NCI-H2107 (cell line): ENCODE measurements at regions not wholly inside any gene's neighbourhood (a gene's known extent, or its start where the extent isn't known, plus 50 kb on each side); places are given as distances from the start of the nearest gene placed in this dataset.
"Not testable (repeated sequence)": the region's sequence is repeated elsewhere in the genome, so short reads cannot be mapped to it uniquely, and the experiment has no call there.

Experiments used
- DNase-seq: peaks from one replicate; lab custom pipeline; 2025; lab: John Stamatoyannopoulos, UW

DNA sequence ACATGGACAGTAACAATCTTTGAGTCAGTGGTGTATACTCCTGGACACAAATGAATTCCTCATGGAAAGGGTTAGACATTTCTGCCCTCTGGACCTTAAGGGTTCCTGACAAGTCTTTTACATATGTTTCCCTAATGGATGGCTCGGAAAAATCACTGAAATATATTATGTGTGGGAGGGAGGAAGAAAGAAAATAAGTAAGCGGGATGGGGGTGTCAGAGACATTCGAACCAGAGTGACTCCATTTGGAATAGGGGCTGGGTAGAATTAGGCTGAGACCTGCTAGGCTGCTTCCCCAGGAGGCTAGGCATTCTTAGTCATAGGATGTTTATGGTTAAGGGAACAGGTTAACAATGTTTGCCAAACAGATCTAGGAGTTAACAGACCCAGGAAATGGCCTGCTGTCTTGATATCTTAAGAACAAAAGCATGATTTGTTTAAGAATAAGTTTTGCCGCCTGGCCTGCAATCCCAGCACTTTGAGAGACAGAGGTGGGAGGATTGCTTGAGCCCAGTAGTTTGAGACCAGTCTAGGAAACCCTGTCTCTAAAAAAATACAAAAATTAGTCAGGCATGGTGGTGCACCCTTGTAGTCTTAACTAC lies 1241.7 kb downstream of the TYW1 start:
- no peak for DNase-seq

DNA sequence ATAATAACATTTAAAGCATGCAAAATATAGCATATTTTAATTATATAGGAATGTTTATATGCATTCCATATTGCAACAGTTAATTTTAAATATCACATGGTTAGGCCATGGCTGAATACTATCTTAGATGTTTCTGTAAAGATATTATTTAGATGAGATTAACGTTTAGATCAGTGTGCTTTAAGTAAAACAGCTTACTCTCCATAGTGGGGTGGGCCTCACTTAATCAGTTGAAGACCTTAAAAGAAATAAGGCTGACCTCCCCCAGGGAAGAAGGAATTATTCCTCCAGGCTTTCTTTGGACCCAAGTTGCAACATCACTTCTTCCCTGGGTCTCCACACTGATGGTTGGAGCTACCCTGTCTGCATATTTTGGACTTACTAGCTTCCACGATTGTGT lies 1246.5 kb downstream of the TYW1 start:
- no peak for DNase-seq

DNA sequence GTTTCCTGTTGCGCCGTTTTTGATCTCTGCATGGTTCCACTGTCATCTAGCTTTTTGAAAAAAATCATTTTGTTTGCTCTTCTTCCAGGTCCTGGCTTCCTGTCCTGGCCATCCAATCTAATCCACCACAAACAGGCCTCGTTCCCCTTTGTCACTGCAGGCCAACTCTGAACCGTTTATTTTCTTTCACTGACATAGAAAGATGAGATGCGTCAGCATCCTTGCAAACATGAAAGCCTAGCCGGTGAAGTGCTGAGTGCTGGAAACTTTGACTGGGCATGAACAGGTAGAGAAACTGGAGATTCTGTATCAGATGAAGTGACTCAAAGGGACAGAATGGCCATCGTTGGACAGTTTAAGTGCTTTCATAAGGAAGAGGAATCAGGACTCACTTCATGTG lies 1247.8 kb downstream of the TYW1 start:
- DNase-seq: no peak

DNA sequence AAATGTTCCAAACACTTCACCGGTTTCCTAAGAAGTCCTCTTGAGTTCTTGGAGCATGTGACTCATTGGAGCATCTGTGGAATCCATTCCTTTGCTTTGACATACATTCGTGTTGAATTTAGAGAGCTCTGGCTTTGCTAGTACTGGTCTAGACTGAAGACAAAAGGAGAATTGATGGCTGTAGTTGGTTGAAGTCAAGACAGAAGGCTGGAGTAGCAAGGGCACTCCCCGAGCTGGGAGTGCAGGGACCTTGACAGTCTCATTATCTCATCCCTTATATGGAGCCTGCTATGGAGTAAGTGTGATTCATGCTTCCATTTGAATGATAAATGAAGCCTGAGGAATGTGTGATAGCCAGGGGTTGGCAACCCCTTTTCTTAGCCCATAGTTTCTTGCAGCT lies 1249.1 kb downstream of the TYW1 start:
- DNase-seq: no peak

DNA sequence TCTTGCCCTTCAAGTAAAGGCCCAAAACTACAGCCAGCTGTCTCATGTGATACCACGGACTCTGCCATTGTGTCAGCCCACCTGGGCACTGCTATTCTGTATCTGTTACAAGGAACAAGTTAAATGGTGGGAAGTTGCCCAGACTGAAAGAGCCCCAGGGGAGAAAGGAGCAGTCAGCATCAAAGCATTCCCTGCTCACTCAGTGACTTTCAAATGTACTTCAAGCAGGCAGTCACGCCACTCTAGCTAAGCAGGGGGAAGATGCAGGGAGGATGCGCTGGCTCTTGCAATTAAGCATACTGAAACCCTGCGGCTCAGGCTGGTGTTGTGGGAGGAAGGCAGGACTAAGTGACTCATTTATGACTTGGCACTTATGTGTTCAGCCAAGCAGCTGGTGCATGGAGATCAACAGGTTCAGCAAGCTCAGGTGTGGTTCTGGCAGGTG lies 1249.6 kb downstream of the TYW1 start:
- peak; percentile 18 for DNase-seq

DNA sequence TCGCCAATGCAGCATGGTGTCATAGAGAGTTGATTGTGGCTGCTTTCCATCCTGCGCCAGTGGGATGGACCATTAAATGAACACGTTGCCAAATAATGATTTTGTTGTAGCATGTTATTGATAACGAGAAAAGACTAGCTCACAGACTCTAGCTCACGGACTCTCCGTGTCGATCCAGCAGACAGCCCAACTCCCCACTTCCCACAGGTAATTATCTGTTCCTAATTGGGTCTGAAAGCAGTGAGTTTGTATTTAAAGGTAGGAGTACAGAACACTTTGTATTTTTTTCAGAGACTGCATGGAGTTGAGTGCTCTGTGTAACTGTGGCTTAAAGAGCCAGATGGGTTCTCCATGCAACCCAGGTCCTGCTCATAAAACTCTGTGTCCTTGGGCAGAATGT lies 1250.5 kb downstream of the TYW1 start:
- no peak for DNase-seq

DNA sequence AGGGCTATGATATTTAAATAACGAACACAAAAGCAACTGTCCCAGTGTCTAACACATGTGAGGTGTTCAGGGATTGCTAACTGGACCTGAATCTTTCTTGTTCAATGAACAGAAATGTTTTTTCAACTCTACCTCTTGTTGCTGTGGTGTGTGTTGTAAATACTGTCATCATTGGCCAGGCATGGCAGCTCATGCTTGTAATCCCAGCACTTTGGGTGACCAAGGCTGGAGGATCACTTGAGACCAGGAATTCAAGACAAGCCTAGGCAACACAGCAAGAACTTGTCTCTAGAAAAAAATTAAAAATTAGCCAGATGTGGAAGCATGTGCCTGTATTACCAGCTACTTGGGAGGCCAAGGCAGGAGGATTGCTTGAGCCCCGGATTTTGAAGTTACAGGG lies 1250.9 kb downstream of the TYW1 start:
- DNase-seq: no peak

DNA sequence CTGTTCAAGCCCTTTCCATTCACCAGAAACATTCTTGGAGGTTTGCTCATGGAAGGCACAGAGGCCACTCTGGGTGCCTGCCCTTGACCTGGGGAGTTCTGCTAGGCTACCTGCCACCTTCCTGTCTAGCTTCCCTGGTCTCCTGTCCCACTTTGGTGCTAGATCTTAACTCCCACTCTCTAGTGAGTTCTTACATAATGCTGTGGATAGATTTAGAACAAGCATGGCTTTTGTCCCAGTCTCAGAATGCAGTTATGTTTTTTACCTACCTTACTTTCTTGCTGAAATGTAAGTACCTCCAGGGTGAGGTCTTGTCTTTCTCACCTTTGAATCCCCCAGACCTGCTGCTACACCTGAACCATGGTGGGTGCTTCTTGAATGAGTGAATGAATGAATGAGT lies 1252.3 kb downstream of the TYW1 start:
- DNase-seq: no peak

DNA sequence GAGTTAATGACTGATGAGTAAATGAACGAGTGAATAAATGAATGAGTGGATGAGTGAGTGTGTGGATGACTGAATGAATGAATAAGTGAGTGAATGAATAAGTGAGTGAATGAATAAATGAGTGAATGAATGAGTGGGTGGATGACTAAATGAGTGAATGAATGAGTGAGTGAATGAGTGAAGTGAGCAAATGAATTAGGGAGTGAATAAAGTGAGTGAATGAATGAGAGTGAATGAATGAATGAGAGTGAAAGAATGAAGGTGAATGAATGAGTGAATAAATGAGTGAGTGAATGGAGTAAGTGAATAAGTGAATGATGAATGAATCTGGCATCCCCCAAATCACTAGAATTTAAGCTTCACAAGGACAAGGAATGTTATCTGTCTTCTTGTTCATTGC lies 1253.0 kb downstream of the TYW1 start:
- DNase-seq: no peak

DNA sequence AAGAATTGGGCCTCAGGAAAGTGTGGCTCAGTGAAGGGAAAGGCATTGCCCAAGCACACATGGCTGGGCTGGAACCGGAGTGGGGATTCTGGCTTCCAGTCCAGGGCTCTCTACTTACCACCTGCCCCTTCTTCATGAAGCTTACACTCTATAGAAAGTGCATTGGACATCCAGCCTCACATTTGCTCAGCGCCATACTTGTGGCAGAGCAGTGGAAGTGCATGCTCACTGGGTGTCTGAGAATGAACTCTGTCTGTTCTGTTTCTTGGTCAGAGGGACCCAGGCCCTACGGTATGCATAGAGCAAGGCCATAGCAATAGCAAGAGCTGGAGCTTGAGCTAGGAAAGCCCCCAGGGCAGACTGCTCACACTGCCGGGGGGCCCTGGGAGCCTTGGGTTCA lies 1253.5 kb downstream of the TYW1 start:
- no peak for DNase-seq

DNA sequence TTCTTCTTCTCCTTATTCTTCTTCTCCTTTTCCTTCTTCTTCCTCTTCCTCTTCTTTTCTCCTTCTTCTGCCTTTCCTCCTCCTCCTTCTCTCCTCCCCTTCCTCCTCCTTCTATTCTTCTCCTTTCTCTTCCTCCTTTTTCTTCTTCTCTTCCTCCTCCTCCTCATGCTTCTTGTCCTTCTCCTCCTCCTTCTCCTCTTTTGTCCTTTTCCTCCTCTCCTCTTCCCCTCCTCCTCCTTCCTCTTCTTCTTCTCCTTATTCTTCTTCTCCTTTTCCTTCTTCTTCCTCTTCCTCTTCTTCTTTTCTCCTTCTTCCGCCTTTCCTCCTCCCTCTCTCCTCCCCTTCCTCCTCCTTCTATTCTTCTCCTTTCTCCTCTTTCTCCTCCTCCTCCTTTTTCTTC lies 1258.2 kb downstream of the TYW1 start:
- DNase-seq: not testable (repeated sequence)

DNA sequence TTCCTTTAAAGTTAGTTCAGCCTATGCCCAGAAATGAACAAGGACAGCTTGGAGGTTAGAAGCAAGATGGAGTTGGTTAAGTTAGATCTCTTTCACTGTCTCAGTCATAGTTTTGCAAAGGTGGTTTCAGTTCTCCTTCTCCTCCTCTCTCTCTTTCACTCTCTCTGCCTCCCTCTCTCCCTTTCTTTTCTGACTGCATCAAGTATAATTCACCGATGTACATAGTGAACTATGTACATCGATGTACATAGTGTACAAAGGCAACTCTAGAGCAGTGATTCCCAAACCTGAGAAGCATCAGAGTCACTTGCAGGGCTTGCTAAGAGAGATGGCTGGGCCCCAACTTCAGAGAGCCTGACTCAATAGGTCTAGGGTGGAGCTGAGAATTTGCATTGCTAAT lies 1259.7 kb downstream of the TYW1 start:
- DNase-seq: no peak

DNA sequence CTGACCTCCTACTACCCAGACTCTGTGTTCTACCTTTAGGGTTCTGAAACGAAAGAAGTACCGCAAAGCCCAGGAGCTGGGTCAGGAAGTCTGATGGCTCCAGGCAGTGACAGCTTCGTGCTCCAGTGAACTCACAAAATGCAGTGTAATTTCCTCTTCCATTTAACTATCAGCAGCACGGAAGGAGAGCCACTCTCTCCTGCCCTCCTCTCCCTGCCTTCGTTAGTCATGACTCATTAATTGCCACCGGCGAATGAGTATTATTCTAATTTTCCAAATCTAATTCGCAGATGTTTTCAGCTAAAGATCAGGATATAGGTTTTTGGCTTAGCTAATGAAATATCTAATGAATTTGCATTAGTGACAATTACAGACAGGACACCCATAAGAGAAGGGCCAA lies 1262.0 kb downstream of the TYW1 start:
- DNase-seq: no peak

DNA sequence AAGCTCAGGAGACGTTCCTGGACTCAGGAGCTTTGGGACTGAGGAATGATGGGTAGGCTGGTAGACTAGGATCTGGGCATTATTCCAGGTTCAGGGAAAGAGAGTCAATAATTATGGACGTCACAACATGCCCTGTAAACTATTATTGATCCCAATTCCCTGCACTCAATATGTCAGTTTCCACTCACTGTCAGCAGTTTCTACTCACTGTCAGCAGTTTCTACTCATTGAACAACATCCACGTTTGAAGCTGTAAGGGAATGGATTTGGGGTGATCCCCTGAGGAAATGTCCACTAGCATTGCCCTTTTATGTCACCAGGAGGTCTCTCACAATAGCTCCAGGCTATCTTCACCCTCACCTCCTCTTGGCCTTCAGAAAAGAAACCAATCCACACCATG lies 1268.6 kb downstream of the TYW1 start:
- DNase-seq: no peak

DNA sequence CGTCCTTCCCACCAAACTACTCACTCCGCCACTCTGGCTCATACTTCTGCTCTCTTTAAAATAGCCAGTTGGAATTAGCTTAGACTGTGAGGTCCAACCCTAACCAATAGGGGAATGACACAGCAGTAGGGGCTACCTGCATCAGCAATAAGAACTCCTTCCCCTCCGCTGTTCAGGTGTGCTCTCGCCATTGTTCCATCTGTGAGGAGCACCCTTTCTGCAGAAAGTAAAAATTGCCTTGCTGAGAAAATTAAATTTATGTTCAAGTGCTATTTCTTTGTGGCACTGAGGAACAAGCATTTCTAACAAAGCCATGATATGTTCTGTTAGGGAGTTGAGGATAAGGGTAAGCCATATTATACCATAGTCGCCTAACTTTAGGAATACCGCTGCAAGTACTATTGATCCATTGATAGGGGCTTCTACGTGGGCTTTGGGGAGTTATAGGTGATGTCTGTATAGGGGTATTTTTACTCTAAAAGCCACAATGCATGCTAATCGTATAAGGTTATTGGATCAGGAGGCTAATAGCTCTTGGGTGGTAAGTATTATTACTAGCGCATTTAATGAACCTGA lies 1269.5 kb downstream of the TYW1 start:
- no peak for DNase-seq

DNA sequence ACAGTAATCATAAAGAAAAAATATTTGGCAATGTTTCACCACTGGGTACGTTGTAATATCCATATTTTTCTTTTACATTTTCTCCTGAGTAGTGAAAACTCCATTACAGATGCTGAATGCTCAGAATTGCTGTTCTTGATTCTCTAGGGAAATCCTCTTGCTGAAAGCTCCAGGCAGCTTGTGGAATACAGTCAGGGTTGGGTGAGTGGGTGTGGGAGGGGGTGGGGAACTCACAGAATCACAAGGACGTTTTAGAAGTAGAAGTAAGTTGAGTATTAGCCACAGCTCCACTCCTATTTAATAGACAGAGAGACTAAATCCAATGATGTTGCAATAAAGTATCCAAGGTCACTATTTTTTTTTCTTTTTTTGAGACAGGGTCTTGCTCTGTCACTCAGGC lies 1270.9 kb downstream of the TYW1 start:
- no peak for DNase-seq

DNA sequence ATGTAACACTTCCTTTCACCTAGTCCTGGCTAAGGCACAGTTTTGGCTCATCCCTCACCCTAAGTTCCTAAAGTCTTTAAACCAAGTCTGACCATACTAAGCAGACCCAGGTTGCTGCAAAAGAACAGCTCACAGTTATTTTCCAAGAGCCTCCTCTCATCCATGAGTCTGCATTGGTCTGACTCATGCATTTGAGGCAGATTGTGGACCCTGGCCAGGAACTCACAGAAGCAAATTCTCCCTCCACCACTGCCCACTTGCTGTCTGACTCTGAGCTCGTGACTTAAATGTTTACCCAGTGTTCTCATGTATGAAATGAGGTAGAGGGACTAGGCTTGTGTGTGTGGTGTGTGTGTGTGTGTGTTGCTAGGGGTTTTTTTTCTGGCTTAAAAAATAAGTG lies 1272.8 kb downstream of the TYW1 start:
- DNase-seq: no peak

DNA sequence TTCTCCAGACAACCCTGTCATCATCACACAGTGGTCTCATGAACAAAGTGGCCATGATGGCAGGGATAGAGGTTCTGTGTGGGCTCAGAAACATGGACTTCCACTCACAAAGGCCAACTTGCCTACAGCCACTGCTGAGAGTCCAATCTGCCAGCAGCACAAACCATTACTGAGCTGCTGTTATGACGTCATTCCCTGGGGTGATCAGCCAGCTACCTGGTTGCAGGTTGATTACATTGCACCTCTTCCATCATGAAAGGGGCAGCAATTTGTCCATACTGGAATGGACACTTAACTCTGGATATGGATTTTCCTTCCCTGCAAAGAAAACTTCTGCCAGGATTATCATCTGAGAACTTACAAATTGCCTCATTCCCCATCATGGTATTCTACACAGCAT lies 1275.9 kb downstream of the TYW1 start:
- DNase-seq: no peak

DNA sequence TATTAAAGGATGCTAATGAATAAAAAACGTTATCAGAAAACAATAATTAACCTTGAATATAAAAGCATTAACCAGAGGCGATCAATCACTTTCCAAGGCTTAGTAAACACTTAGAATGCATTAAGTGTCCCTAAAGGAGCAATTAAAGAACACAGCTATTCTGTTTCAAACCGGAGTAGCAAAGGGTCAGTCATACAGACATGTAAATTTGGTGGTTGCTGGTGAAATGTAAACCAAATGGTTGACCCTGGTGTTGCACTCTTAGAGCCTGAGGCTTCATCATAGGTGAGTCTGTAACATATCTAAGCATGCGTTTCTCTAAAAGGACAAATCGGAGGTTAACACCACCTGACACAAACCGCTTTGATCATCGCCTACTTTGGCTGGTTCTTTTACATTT lies 1280.1 kb downstream of the TYW1 start:
- no peak for DNase-seq

DNA sequence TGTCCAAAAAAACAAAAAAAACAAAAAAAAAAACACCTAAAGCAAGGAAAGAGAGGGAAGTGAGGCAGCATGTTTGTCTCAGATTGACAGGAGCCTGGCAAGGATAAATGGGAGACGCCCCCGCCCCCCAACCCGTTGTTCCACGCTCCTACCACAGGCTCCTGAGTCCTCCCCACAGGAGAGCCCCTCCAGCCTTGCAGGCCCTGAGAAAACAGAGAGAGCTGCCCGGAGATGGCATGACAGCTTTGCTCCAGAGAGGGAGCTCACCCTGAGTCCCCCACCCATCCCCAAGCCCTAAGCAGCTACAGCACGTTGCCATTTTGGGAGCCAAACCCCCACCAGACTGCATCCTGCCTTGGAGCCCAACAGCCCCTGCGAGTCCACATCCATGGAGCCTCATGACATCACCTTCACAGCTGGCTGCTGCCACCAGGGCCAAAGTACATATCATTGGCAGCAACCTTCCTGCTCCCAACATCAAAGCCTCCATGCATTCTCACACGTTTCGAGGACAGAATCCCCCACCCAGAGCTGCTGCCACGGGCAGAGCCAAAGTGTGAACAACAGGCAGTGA lies 1283.3 kb downstream of the TYW1 start:
- no peak for DNase-seq

DNA sequence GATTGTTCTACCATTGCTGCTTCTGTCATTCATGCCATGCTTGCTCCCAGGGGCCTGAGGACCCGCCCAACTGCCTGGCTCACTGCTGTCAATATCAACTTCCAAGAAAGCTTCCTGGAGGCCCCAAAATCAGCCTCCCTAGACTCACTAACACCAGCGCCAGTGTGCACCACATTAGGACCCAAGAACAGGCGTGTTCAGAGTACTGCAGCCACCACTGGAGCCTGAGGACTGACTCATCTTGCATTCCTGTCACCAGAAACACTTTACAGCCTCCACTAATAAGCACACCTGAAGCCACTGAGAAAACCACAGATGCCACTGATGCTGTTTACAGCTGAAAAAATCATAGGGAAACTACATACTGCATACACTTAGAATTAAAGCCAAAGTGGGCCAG lies 1284.3 kb downstream of the TYW1 start:
- DNase-seq: no peak

DNA sequence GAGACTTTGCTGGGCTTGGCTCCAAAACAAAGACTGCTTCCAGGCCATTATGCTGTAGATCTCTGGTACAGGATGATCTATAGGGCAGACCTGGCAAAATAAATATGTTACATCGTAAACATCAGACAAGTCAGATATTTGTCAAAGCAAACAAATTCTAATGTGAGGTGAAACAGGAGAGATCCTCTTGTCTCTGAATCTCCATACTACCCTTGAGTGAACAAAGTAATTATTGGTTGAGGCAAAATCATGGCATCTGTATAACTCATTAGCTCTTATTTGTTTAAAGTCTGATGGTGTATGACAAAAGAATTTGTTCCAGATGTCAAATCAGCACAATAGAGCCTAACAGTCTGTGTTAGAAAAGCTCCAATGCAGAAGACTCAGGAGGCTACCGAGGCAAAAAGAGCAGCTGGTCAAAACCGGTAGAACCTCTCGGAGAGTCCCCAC lies 1291.5 kb downstream of the TYW1 start:
- DNase-seq: no peak

DNA sequence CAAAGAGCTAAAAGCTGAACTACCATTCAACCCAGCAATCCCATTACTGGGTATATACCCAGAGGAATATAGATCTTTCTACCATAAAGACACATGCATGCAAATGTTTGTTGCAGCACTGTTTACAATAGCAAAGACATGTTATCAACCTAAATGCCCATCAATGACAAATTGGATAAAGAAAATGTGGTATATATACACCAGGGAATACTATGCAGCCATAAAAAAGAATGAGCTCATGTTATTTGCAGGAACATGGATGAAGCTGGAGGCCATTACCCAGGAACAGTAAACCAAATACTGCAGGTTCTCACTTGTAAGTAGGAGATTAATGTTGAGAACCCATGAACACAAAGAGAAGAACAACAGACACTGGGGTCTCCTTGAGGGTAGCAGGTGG lies 1295.1 kb downstream of the TYW1 start:
- no peak for DNase-seq

DNA sequence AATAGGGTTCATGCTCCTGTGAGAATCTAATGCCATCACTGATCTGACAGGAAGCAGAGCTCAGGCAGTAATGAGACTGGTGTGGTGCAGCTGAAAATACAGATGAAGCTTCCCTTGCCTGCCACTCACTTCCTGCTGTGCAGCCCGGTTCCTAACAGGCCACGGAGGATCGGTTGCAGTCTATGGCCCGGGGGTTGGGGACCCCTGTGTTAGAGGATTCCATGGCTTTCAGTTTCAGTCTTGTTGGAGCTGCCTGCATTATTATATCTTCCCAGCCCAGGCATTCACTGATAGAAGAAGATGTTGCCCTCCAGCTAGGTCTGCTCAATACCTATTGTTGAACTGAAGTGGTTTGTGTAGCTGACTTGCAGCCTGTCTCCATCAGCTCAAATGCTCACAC lies 1298.8 kb downstream of the TYW1 start:
- no peak for DNase-seq
